ENCODE measurements at regions not wholly inside any gene's neighbourhood (a gene's known extent, or its start where the extent isn't known, plus 50 kb on each side); places are given as distances from the start of the nearest gene placed in this dataset.

DNA sequence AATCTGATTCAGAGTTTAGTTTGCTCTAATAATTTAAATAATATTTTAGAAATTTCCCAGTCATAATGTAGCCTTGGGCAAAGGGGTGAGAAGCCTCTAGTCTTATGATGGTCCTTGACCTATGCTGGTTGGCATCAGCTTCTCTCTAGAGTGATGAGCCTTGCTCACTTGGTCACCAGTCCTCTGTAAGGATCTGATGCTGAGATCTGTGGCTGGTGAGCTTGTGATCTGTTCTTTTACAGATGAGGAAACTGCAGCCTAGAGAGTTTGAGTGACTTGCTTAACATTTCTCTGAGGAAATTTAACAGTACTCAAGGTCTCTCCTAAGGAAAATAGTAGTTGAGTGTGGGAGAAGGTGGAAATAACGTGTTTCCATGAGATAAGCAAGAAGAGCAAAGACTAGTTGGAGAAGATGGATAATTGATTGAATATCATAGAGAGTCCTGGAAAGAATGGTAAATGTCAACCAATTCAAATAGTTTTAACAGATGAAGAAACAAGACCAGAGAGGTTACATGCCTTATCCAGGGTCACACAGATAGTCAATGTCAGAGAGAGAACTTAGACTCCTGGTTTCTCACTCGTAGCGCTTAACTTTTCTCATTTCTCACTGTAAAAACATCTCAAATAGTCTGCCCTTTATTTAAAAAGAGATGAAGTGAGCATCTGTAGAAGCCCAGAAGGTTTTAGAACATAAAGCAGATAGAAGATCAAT is 89.7 kb upstream of the ETV6 start:
- Histone ChIP-seq H3K4me2 (ENCODE audit: unreplicated experiment) (no peak overlapping the region), H3K9me3 (ENCODE audit: low read depth) (no peaks in the 10 kb centered on the region), H4K20me1 (ENCODE audit: insufficient read depth) (no peaks in the 10 kb centered on the region), H3F3A (ENCODE audit: insufficient read depth) (peaks cover 5% of the 10 kb centered on the region; the same call in 1 of the 2 replicates), H3K9ac (no peak overlapping the region), H3K36me3 (ENCODE audit: low read depth) (no peaks in the 10 kb centered on the region), H2AFZ (no peak overlapping the region), H3K4me3 (no peak overlapping the region), H3K27ac (no peak overlapping the region), H3K9me2 (ENCODE audit: insufficient read depth) (no peaks in the 10 kb centered on the region), H3K4me1 (ENCODE audit: insufficient read depth) (peaks cover 10% of the 10 kb centered on the region; the same call in 1 of the 2 replicates), H3K79me2 (ENCODE audit: insufficient read depth) (no peaks in the 10 kb centered on the region), H3K27me3 (replicated peaks; ENCODE audit: insufficient read depth) (peaks cover 30% of the 10 kb centered on the region; the same call in 1 of the 2 replicates)
- no peak for DNase-seq
- WGBS, 2 experiments (ENCODE audit: low coverage in 1 of 2, low lambda C conversion rate in 2 of 2, missing lambda C conversion rate in 2 of 2) = 48 to 54% methylated on average over 3 of the region's 3 CpGs
- in situ Hi-C loops (cut with MboI) = no loop called here
- no peak for TF ChIP-seq EZH2 (IDR thresholded peaks at IDR 0.05; ENCODE audit: insufficient read depth, poor library complexity, severe bottlenecking)
- TF ChIP-seq EZH2phosphoT487 (IDR thresholded peaks at IDR 0.05; ENCODE audit: insufficient read depth, low read depth) = no peak

DNA sequence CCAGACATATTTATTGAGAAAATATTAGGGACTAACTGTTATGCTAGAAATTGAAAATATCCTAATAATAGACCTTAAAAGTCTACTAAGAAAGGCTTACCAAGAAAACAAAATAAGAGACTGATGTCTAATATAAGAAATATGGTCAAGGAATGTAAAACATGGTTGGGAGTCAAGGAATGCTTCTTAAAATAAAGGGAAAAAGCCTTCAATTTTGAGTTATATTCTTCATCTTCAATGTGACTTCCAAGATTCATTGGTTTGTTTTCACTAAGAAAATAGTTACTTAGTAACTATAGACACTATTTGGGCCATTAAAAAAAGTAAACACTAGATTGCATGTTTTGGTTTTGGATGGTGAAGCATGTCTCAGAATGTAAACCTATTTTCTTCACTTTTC is 88.1 kb upstream of the ETV6 start:
- Histone ChIP-seq H3K27ac (0 out of 2 replicates have a peak overlapping the region, but pooled peaks have one; percentile 14), H3K79me2 (ENCODE audit: insufficient read depth) (no peaks in the 10 kb centered on the region), H2AFZ (no peak overlapping the region), H3K9ac (no peak overlapping the region), H3K4me1 (ENCODE audit: insufficient read depth) (peaks cover 10% of the 10 kb centered on the region; the same call in 1 of the 2 replicates), H3K4me2 (ENCODE audit: unreplicated experiment) (no peak overlapping the region), H3K36me3 (ENCODE audit: low read depth) (no peaks in the 10 kb centered on the region), H4K20me1 (ENCODE audit: insufficient read depth) (no peaks in the 10 kb centered on the region), H3K9me3 (ENCODE audit: low read depth) (no peaks in the 10 kb centered on the region), H3K4me3 (no peak overlapping the region), H3K9me2 (ENCODE audit: insufficient read depth) (no peaks in the 10 kb centered on the region), H3K27me3 (replicated peaks; ENCODE audit: insufficient read depth) (peaks cover 23% of the 10 kb centered on the region; the same call in 1 of the 2 replicates), H3F3A (ENCODE audit: insufficient read depth) (peaks cover 5% of the 10 kb centered on the region; the same call in 1 of the 2 replicates)
- in situ Hi-C loops (cut with MboI) = no loop called here
- DNase-seq = no peak
- TF ChIP-seq EZH2 (IDR thresholded peaks at IDR 0.05; ENCODE audit: insufficient read depth, poor library complexity, severe bottlenecking) (no peak), EZH2phosphoT487 (IDR thresholded peaks at IDR 0.05; ENCODE audit: insufficient read depth, low read depth) (no peak)

DNA sequence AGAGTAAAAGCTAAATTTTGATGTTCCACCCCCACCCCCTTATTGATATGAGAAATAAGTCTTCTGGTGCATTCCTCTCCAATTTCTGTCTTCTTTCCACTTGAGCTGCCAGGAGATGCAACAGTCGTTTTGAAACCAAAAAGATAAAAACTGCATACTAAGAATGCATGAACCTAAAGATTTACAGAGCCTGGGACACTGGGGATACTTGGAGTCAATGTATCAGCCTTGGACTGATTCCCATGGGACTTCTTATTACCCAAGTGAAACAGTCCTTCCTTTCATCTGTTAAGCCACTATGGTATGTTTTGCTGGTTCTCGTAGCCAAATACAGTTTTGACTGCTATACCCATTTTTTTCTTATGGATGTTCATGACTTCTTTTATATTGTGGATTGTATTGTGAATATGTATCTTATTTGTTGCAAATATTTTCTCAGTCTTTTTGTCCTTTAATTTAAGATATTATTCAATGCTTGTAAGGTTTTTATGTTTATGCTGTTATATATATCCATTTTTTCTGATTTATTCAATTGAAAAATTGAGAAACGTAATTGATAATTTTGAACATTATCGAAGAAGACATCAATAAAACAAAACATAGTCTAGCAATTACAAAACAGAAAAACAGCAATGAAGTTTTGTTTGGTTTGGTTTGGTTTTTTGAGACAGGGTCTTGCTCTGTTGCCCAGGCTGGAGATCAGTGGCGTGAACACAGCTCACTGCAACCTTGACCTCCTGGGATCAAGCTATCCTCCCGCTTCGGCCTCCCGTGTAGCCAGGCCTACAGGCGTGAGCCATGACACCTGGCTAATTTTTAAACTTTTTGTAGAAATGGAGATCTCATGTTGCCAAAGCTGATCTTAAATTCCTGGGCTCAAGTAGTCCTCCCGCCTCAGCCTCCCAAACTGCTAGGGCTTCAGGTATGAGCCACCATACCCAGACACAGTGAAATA is 85.4 kb upstream of the ETV6 start:
- no peak for TF ChIP-seq EZH2 (IDR thresholded peaks at IDR 0.05; ENCODE audit: insufficient read depth, poor library complexity, severe bottlenecking)
- no peak for TF ChIP-seq EZH2phosphoT487 (IDR thresholded peaks at IDR 0.05; ENCODE audit: insufficient read depth, low read depth)
- in situ Hi-C loops (cut with MboI) = no loop called here
- Histone ChIP-seq H3K4me2 (ENCODE audit: unreplicated experiment) (no peak overlapping the region), H3K36me3 (ENCODE audit: low read depth) (no peaks in the 10 kb centered on the region), H3K9me2 (ENCODE audit: insufficient read depth) (no peaks in the 10 kb centered on the region), H3K79me2 (ENCODE audit: insufficient read depth) (no peaks in the 10 kb centered on the region), H3K9me3 (ENCODE audit: low read depth) (no peaks in the 10 kb centered on the region), H3K27me3 (replicated peaks; ENCODE audit: insufficient read depth) (0 out of 2 replicates have a peak, but pooled peaks cover 7% of the 10 kb centered on the region), H3K9ac (no peak overlapping the region), H3K4me3 (no peak overlapping the region), H3F3A (ENCODE audit: insufficient read depth) (peaks cover 5% of the 10 kb centered on the region; the same call in 1 of the 2 replicates), H3K4me1 (ENCODE audit: insufficient read depth) (peaks cover 6% of the 10 kb centered on the region; the same call in 1 of the 2 replicates), H2AFZ (no peak overlapping the region), H3K27ac (no peak overlapping the region), H4K20me1 (ENCODE audit: insufficient read depth) (no peaks in the 10 kb centered on the region)
- 89 to 90% methylated on average over 10 of the region's 10 CpGs for WGBS, 2 experiments (ENCODE audit: low coverage in 1 of 2, low lambda C conversion rate in 2 of 2, missing lambda C conversion rate in 2 of 2)
- no peak for DNase-seq

DNA sequence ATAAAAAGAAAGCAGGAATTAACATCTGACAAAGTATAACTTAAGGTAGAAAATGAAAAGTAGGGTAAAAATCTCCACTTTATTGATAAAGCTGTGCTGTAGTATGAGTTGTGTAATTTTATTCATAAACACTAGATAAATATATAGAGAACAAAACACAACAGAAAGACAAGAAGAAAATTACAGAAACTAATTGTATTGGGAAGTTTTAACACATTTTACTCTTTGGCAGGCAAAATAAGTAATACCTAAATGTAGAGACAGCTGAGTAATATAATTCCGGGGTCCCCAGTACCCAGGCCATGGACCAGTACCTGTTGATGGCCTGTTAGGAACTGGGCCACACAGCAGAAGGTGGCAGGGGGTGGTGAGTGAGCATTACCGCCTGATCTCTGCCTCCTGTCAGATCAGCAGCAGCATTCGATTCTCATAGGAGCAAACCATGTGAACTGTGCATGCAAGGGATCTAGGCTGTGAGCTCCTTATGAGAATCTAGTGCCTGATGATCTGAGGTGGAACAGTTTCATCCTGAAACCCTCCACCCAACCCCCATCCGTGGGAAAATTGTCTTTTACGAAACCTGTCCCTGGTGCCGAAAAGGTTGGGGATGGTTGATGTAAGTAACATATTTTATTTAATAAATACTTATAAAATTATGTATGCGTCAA is 84.4 kb upstream of the ETV6 start:
- Histone ChIP-seq H3K27me3 (replicated peaks; ENCODE audit: insufficient read depth) (0 out of 2 replicates have a peak, but pooled peaks cover 7% of the 10 kb centered on the region), H2AFZ (no peak overlapping the region), H3K9ac (no peak overlapping the region), H3K36me3 (ENCODE audit: low read depth) (no peaks in the 10 kb centered on the region), H3K9me2 (ENCODE audit: insufficient read depth) (no peaks in the 10 kb centered on the region), H3K4me3 (no peak overlapping the region), H3K27ac (no peak overlapping the region), H3K79me2 (ENCODE audit: insufficient read depth) (no peaks in the 10 kb centered on the region), H4K20me1 (ENCODE audit: insufficient read depth) (no peaks in the 10 kb centered on the region), H3K9me3 (ENCODE audit: low read depth) (no peaks in the 10 kb centered on the region), H3K4me2 (ENCODE audit: unreplicated experiment) (no peak overlapping the region), H3F3A (ENCODE audit: insufficient read depth) (peaks cover 5% of the 10 kb centered on the region; the same call in 1 of the 2 replicates), H3K4me1 (ENCODE audit: insufficient read depth) (peaks cover 6% of the 10 kb centered on the region; the same call in 1 of the 2 replicates)
- 79 to 86% methylated on average over 7 of the region's 7 CpGs for WGBS, 2 experiments (ENCODE audit: low coverage in 1 of 2, low lambda C conversion rate in 2 of 2, missing lambda C conversion rate in 2 of 2)
- in situ Hi-C loops (cut with MboI) = no loop called here
- DNase-seq = no peak
- TF ChIP-seq EZH2phosphoT487 (IDR thresholded peaks at IDR 0.05; ENCODE audit: insufficient read depth, low read depth) (no peak), EZH2 (IDR thresholded peaks at IDR 0.05; ENCODE audit: insufficient read depth, poor library complexity, severe bottlenecking) (no peak)

All from GM23248 (cell line).